HS-27A (cell line): ENCODE measurements at regions not wholly inside any gene's neighbourhood (a gene's known extent, or its start where the extent isn't known, plus 50 kb on each side); places are given as distances from the start of the nearest gene placed in this dataset.
"Not testable (repeated sequence)": the region's sequence is repeated elsewhere in the genome, so short reads cannot be mapped to it uniquely, and the experiment has no call there.

Experiments used
- DNase-seq: peaks from one replicate; pipeline ENCODE4 v3.0.0-alpha.2; 2012; ENCODE audit warnings: low read depth, missing footprints

DNA sequence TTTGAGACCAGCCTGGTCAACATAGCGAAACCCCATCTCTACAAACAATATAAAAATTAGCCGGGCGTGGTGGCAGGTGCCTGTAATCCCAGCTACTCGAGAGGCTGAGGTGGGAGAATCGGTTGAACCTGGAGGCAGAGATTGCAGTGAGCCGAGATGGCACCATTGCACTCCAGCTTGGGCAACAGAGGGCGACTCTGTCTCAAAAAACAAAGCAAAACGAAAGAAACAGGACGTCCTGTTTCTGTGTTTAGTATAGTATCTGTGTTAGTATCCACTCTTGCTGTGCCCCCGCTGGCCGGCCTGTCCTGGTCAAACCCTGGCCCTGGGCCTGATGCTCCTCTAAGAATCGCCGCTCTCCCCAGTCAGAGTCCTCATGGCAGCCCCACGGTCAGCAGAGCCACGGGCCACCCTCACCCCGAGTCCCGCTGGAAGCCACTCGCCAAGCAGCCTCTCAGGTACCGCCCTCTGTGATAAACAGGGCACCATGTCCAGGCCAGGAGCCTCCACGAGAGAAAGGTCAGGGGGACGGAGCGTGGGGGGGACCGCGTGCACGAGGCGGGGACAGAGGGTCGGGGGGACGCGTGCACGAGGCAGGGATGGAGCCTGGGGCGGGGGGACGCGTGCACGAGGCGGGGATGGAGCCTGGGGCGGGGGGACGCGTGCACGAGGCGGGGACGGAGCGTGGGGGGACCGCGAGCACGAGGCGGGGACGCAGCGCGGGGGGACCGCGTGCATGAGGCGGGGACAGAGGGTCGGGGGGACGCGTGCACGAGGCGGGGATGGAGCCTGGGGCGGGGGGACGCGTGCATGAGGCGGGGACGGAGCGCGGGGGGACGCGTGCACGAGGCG is 384.5 kb downstream of the SMOC2 start:
- no peak for DNase-seq

DNA sequence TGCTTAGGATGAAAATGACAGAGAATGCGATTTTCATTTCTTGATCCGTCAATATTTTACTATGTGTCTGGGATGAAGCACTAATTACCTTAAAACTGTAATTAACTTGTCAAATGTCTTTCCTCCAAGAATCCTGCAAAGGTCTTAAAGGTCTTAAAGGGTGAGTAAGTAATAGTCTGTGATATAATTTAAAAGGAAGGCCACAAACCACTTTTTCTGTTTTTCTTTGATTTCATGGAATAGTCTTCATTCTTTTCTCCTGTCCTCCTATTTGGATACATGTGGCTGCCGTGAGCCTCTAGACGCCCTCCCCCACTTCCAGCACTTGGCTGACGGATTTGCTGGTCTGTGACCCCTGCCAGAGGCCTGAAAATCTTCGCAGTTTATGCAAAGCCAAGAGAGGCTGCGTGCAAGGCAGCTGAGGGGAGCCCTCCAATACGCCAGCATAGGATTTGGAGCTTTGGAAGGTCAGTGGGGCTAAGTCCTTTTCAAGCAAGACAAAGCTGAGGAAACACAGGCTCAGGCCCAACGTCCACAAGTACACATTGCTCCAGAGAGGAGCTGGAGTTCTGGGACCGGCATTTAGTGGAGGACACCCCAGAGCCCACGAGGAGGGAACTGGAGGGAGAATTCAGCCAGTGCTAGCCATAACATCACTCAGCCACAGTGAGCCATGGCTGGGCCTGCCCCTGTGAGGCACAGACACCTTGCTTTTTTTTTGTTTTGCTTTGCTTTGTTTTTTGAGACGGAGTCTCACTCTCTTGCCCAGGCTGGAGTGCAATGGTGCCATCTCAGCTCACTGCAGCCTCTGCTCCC is 382.6 kb downstream of the SMOC2 start:
- DNase-seq, result no peak

DNA sequence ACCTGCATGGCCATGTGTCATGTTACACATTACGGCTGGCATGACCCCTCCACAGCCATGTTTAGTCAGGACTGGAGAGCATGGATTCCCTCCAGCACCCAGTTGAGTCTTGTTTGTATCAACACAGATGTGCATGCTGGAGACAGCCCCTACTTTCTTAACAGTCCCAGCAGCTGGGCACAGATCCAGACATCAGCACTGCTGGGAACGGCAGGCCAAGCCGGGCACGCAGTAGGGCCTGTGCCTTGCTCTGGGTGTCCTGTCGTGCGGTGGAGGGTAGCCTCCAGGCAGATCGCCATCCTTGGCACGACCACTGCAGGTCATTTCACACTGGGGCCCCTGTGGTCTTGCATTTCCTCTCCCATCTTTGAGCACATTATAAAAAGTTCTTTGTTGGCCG is 381.4 kb downstream of the SMOC2 start:
- DNase-seq, result no peak

DNA sequence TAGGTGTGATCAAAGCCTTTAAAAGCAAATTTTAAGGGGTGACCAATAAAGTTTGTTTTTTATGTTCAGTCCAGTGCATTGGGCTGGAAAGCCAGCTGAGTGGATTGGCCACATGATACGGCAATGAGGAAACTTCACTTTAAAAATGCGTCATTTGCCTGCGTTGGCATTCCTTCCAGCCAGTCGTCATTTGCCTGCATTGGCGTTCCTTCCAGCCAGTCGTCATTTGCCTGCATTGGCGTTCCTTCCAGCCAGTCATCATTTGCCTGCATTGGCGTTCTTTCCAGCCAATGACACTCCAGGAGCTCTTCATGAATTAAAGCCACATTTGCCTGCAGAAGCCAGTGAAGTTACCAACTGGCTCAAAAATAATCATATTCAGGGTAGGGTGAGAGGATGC is 378.6 kb downstream of the SMOC2 start:
- no peak for DNase-seq

DNA sequence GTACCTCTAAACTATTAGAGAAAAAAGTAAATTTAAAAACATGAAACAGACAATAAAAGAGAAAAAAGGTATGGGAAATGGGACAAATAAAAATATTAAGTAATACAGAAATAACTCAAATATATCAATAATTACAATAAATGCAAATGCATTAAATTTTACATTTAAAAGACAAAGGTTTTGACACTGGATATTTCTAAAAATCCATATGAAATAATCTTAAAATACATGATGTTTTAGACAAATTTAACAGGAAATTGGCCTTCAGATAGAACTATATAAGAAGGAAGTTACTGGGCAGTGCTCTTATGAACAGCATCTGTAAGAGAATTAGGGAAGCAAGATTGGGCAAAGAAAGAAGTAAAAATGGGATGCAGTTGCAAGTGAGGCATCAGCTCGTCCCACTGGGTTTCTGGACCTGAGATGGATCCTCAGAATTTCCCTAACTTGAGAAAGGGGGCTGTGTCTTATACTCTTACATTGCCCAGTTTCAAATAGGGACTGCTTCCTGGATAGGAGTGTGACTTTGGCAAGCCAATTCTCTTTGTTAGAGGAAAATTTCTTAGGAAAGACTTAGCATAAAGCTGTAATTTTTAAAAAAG is 376.7 kb downstream of the SMOC2 start:
- no peak for DNase-seq

DNA sequence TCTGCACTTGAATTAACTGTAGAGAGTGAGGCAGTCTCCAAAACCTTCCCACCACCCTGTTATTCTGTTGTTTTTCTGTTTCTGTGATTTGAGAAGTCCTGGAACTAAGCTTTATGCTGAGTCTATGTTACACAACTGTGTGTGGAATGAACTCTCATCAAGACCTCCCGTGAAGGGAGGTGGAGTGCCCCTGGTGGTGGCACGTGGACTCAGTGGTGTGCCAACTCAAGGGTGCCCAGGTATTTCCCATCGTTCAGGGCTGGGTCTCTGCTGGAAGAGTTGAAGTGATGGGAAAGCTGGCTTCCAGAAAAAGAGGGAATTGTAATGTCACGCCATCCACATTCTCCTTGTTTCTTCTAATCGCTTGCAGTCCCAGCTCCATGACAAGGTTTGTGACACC is 374.2 kb downstream of the SMOC2 start:
- no peak for DNase-seq

DNA sequence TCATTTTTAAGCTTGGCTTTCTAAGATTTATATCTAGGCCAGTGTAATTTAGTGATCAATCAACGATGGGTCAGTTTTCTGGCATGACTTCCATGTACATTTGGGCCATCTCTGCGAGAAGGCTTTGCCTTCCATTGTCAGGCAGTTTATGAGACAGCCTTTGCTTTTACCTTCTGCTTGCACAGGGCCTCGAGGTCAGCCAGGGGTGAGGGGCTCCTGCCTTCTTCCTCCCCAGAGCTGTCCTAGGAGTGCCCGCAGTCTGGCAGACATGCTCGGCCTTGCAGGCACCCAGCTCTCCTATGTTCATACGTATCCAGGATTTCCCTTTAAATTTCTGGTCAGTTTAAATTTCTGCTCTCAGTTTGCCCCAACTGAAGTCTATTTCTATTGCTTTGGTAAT is 367.2 kb downstream of the SMOC2 start:
- no peak for DNase-seq

DNA sequence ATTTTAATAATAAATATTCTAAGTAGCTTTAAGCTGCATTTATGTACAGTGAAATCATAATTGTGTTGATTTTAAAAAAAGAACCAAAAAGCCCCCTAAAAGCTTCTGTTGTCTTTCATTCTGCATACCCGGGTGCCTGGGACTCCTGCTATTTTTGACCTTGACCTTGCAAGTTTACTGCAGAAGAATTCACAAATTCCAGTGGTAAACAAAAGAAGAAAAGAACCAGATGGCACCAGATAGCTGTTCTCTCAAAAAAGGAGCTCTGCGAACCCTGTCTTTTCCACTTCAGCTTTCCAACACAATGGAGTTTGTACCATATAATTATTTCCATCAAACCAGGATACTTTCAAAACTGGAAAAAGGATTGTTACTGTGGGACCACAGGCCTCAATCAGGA is 363.3 kb downstream of the SMOC2 start:
- DNase-seq, result no peak

DNA sequence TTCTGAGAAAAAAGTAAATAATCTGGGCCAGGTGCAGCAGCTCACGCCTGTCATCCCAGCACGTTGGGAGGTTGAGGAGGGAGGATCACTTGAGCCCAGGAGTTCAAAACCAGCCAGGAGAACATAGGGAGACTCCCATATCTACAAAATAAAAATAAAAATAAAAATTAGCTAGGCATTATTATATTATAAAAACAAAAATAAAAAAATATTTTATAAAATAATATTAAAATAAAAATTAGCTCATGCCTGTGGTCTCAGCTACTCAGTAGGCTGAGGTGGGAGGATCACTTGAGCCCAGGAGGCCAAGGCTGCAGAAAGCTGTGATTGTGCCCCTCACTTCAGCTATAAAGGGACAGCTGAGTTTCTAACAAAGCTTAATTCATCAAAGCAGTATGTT is 362.9 kb downstream of the SMOC2 start:
- DNase-seq, result no peak

DNA sequence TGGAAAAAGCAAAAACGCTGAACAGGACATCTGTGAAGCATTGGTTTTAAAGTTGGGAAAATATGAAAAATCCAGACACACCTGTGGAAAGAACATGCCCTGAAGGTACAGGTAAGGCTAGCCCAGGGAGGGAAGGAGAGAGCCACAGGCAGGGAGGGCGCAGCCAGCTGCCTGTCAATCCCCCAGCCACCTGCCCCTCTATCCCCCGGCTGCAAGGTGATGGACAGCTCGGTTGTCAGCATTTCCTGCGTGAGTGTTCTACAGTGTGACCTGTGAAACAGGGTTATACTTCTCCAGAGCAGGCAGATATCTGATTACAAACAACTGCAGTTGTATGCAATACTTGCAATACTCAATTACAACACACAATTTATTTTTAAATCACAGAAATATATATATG is 358.1 kb downstream of the SMOC2 start:
- DNase-seq, result no peak

DNA sequence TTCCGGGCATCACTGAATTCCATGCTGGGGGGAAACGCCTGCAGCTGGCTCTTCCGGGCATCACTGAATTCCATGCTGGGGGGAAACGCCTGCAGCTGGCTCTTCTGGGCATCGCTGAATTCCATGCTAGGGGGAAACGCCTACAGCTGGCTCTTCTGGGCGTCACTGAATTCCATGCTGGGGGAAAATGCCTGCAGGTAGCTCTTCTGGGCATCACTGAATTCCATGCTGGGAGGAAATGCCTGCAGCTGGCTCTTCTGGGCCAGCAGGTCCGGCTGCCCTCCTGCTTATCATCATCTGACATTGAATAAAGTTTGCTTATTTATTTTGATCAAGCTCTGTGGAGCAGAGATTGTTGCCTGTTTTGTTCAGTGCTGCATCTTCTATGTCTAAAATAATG is 355.1 kb downstream of the SMOC2 start:
- DNase-seq, result no peak

DNA sequence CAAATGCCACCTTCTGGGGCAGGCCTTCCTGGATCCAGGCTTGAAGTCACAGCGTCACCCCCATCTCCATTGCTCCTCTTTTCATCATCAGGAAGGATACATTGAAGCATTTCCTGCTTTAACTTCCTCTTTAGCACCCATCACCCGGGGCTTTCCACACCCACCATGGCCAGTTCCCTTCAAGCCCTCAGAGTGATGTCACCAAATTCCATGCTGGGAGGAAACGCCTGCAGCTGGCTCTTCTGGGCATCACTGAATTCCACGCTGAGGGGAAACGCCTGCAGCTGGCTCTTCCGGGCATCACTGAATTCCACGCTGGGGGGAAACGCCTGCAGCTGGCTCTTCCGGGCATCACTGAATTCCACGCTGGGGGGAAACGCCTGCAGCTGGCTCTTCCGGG is 354.6 kb downstream of the SMOC2 start:
- DNase-seq, result not testable (repeated sequence)

DNA sequence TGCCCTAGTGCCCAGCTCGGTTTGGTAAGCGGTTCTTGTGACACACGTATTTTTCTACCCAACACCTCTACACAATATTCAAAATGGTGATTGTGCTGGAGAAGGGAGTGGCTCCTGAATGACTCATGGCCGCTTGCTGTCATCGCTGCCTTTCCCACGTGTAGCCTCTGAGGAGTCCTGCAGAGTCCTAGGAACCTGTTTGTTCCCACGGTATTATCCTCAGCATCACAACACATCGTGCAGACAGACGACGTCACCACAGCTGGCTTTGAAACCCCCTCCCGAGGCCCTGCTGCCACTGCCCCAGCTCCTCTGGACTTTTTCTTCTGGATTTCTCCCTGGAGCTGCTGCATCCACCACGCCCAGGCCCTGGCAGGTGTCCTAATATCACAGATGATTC is 353.5 kb downstream of the SMOC2 start:
- no peak for DNase-seq

DNA sequence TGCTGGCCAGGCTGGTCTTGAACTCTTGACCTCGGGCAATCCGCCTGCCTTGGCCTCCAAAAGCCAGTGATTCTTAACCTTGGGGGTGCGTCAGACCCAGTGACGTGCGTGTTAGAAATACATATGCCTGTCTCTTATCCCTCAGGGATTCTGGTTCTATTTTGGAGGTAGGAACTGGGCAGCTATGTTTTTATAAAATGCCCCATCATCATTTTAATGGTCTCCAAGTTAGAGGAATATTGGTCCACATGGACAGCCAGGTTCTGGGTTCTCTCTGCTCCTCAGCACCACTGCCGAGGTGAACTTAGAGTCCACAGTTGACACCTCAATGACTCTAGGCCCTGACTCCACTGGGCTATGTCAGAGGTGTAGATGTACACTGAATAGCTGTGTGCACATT is 352.7 kb downstream of the SMOC2 start:
- DNase-seq, result no peak

DNA sequence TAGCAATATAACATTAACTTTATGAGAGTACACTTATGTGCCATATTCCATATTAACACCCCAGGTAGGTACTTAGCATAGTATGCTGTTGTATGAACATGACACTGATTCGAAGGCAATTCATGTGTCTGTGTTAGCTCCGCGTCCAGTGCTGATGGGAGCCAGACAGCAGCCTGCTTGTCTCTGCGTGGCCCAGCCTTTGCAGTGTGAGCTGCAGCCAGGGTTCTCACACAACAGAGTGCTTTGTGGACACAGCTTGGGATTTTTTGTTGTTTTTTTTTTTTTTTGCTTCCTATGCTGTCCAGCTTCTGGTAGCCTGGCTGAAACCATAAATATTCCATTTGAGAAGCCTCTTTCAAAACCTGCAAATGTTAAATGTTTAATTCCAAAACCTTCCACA is 350.9 kb downstream of the SMOC2 start:
- no peak for DNase-seq

DNA sequence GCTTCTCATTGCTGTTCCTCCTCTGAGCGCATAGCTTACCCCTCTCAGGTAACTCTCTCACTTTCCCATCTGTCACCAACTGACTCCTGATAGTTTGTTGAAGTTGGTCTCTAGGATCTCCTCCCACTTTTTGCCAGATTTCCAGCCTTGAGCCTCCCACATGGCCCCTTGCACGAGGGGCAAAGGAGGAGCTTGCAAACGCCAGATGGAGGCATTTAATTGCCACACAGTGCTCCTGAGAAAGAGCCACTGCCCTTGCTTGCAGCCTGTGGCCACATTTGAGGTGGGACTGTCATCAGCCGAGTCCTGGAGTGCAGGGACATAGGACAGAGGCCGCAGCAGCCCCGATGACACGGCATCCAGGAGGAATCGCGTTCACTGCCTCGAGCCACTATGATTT is 348.7 kb downstream of the SMOC2 start:
- no peak for DNase-seq

DNA sequence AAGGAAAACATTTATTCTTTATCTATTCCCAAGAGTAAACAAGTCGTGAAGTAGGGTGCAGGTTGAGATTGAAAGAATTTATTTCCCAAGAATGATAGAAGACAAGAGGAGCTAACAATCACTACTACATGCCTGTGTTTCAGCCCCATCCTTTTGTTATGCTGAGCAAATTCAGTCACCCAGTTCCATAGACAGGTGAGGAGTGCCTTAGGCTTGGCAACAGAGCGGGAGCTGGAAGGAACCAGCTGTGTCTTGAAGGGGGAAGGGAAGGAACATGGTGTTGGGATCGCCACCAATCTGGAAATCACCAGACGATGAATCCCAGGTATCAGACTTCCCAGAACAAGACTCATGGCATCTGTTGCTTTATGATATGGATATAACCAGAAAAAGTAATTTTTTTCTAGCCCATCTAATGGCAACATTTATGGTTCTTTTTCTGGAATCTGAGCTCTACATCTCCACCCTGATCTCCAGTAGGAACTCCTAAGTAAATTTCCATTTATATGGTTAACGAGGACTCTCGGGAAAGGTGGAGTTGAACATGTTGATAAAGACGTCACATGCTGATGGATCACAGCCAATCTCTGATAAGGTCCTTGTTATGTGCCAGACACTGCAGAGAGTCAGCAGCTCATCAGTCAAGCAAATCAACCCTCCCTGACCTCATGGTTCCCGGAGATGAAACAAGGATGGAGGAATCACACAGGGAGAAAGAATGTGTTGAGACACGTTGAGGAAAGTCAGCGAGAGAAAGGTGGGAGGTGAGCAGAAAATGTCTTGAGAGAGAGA is 344.9 kb downstream of the SMOC2 start:
- no peak for DNase-seq

DNA sequence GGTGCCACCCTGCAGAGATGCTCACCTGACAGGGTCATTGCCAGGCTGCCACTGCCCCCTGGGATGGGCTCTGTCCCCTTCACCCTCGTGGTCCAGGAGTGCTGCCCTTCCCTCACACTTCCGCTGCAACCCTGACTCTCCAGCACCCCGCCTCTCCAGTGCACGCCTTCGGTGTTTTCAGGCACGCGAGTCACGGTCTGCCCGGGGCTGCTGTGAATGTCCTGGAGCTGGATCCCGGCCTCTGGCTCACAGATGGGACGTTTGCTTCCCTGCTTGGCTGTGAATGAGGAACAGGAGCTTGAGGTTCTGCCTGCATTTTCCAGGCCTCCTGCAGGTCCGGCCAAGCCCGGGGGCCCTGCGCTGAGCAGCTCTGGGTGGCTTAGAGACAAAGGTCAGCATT is 343.4 kb downstream of the SMOC2 start:
- no peak for DNase-seq

DNA sequence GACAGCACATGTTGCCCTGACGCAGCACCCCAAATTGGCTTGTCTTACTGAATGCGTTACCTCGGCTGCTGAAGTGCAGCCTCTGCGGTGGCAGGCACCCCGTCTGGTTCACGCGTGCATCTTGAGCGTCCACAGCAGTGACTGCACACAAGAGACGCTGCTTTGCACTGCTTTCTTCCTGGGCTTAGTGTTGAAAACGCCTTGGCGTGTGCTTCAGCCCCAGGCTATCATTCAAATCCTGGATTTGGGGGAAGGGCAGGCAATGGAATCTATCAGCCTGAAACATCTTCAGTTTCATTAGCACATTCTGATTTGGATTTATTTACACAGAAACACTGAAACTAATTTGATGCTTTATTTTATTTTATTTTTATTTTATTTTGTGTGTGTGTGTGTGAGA is 342.7 kb downstream of the SMOC2 start:
- no peak for DNase-seq

DNA sequence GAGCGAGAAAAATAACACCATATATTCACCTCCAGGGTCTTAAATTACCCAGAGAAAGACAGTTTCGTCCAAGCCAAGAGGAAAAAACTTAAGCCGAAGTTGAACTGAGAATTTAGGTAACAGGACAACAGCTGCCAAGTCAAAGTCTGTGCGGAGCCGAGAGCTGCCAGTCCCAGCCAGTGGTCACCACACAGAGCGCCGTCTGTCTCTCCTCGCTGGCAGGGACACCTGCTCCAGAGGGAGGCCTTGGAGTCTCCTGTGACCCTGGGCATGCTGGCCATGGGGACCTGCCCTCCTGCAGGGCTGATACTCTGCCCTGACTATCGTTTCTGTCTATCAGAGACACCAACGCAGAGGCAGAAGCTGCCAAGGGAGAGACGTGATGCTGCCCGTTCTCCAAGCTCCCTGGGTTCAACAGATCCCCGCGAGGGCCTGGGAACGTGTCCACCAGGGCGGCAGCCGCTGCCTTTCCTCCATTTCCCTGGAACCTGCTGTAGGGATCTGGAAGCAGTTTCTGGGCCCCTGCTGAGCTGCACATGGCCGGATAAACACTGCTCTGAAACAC is 341.3 kb downstream of the SMOC2 start:
- DNase-seq, result no peak

DNA sequence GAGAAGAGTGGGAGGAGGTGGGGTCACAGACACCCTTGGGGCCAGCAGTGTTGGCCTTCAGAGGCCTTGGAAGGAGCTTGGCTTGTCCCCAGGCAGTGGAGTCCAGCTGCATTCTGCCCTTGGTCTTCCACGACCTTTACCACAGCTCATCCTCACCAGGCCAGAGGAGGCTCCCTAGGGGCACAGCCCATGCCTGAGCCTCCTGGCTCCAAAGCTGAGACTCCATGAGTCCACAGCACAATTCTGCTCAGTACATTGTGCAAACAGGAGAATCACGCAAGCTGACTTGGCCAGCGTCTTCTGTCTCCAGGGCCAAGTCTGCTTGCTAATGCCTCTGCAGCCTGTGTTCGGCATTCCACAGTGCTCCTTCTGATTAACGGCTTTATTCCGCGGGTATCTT is 337.2 kb downstream of the SMOC2 start:
- DNase-seq, result no peak

DNA sequence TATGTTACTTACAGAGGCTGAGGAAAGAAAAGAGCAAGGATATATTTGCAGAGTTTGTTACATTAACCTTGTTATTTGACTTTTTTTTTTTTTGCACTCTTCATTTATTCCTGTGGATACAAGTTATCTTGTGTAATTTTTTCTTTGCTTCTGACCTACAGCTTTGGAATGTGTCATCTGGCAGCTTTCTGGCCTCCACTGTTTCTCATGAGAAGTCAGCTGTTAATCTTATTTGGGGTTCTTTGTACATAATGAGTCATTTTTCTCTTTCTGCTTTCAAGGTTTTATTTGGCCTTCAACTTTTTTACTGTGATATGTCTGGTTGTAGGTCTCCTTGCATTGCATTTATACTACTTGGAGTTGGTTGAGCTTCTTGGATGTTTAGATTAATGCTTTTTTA is 333.4 kb downstream of the SMOC2 start:
- no peak for DNase-seq
